Fibroblast of lung (primary cell): ENCODE measurements at regions not wholly inside any gene's neighbourhood (a gene's known extent, or its start where the extent isn't known, plus 50 kb on each side); places are given as distances from the start of the nearest gene placed in this dataset.
"Not testable (repeated sequence)": the region's sequence is repeated elsewhere in the genome, so short reads cannot be mapped to it uniquely, and the experiment has no call there.

ENCODE experiments used
- DNase-seq, 2 donors: peaks; one replicate each; pipeline versions ENCODE4 v3.0.0 to v3.0.0-alpha.2; 2010; ENCODE audit warnings: low read depth in 2 of 2
- H2AFZ ChIP-seq: 2 replicates; pipeline ENCODE4 v1.5.1; 2012; ENCODE audit warnings: low read length, control low read depth, inconsistent platforms
- H3K27ac ChIP-seq: 2 replicates; pipeline ENCODE4 v1.5.1; 2011; ENCODE audit warnings: low read length, control low read depth; ENCODE audit not compliant: insufficient read depth
- H3K27me3 ChIP-seq: 2 replicates; pipeline ENCODE4 v1.5.1; 2011; ENCODE audit warnings: mild to moderate bottlenecking, low read length; ENCODE audit not compliant: control insufficient read depth, insufficient read depth
- H3K36me3 ChIP-seq: 2 replicates; pipeline ENCODE4 v1.5.1; 2011; ENCODE audit warnings: low read length; ENCODE audit not compliant: control insufficient read depth, insufficient read depth
- H3K4me1 ChIP-seq: 2 replicates; pipeline ENCODE4 v1.5.1; 2011; ENCODE audit warnings: low read length; ENCODE audit not compliant: control insufficient read depth, insufficient read depth; ENCODE audit errors: extremely low read depth
- H3K4me2 ChIP-seq: 2 replicates; pipeline ENCODE4 v1.5.1; 2011; ENCODE audit warnings: low read length, control low read depth; ENCODE audit not compliant: insufficient read depth; ENCODE audit errors: extremely low read depth
- H3K4me3 ChIP-seq, 4 experiments: fragments of 200-600 bp in 1 of 4; sonication (generic) in 1 of 4; replicated peaks in 1 of 4; 2 replicates each; pipeline ENCODE4 v1.5.1; 2011 to 2016; ENCODE audit warnings: low read length in 4 of 4, low read depth in 3 of 4, mild to moderate bottlenecking in 3 of 4, control low read depth in 2 of 4, inconsistent platforms in 1 of 4, mixed read lengths in 1 of 4; ENCODE audit not compliant: insufficient read depth in 1 of 4; ENCODE audit errors: control extremely low read depth in 1 of 4
- H3K79me2 ChIP-seq: 2 replicates; pipeline ENCODE4 v1.5.1; 2012; ENCODE audit warnings: mild to moderate bottlenecking, low read length, inconsistent platforms; ENCODE audit not compliant: control insufficient read depth, insufficient read depth
- H3K9ac ChIP-seq: 2 replicates; pipeline ENCODE4 v1.5.1; 2011; ENCODE audit warnings: mild to moderate bottlenecking, low read length, control low read depth; ENCODE audit not compliant: insufficient read depth
- H3K9me3 ChIP-seq: 2 replicates; pipeline ENCODE4 v1.5.1; 2012; ENCODE audit warnings: low read depth, low read length; ENCODE audit not compliant: control insufficient read depth, insufficient read depth
- H4K20me1 ChIP-seq: 2 replicates; pipeline ENCODE4 v1.5.1; 2011; ENCODE audit warnings: low read length; ENCODE audit not compliant: control insufficient read depth, insufficient read depth; ENCODE audit errors: extremely low read depth
- CTCF ChIP-seq, 2 donors: IDR thresholded peaks in 1 of 2; conservative IDR thresholded peaks in 1 of 2; 1 replicate in 1 of 2; 2 replicates in 1 of 2; pipeline ENCODE4 v1.5.1; 2011 to 2012; ENCODE audit warnings: low read length in 2 of 2, control low read depth in 1 of 2, inconsistent platforms in 1 of 2, low read depth in 1 of 2, mild to moderate bottlenecking in 1 of 2
- EZH2 ChIP-seq: IDR thresholded peaks from 2 replicates; pipeline ENCODE4 v1.5.1; 2012; ENCODE audit warnings: low read length, control low read depth, mild to moderate bottlenecking; ENCODE audit errors: missing control alignments

DNA sequence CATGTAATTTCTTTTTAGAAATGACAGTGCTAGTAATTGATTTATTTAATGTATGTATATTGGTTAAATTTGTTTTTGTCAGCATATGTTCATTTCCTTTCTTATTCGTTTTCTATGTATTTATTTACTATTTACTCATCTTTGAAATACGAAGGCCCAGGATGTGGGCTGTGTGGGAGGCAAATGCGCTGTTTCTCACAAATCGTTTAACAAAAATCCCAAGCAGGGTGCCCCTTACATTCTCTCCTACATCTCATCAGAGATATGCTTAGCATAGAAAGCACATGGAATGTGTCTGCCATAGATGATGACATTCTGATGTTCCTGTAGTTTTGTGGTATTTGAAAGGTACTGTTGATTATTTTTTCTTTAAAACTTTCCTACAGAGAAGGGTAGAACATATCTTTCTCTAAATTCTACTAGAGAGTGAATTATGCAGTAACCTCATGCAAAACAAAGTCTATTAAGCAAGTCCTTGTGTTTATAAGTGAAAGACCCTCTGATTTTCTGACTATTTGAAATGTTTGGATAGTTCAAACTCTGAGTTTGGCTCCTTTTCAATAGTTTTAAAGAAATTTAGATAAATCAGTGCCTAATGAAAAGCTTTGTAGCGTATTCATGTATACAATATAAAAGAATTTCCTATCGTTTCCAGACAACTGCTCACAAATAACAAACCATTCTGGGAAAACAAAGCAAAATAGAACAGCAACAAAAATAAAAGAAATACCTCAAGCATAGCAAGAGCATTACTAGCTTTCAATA lies 111.1 kb upstream of the VGLL3 start:
- H3K4me2 ChIP-seq, result no peak overlapping the region
- DNase-seq, result no peak
- H3K4me3 ChIP-seq, result no peak overlapping the region
- no peaks in the 10 kb centered on the region for H3K9me3 ChIP-seq
- no peaks in the 10 kb centered on the region for H3K4me1 ChIP-seq
- no peak for TF ChIP-seq CTCF (conservative IDR thresholded peaks at IDR 0.05 in 1 of 2, IDR thresholded peaks at IDR 0.05 in 1 of 2; ENCODE audit: low read depth in 1 of 2, low read length in 2 of 2)
- no peak for TF ChIP-seq EZH2
- no peak overlapping the region for H3K9ac ChIP-seq
- no peaks in the 10 kb centered on the region for H3K79me2 ChIP-seq
- no peak overlapping the region for H2AFZ ChIP-seq
- no peaks in the 10 kb centered on the region for H3K27me3 ChIP-seq
- H3K36me3 ChIP-seq, result no peaks in the 10 kb centered on the region
- no peaks in the 10 kb centered on the region for H4K20me1 ChIP-seq
- no peak overlapping the region for H3K27ac ChIP-seq

DNA sequence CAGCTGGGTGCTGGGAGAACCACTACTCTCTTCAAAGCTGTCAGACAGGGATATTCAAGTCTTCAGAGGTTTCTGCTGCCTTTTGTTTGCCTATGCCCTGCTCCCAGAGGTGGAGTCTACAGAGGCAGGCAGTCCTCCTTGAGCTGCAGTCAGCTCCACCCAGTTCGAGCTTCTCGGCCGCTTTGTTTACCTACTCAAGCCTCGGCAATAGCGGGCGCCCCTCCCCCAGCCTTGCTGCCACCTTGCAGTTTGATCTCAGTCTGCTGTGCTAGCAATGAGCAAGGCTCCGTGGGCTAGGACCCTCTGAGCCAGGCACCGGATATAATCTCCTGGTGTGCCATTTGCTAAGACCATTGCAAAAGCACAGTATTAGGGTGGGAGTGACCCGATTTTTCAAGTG lies 106.8 kb upstream of the VGLL3 start:
- not testable (repeated sequence) for H4K20me1 ChIP-seq, H3K4me1 ChIP-seq, H2AFZ ChIP-seq, H3K27me3 ChIP-seq, H3K9me3 ChIP-seq, H3K4me3 ChIP-seq, H3K4me2 ChIP-seq, H3K27ac ChIP-seq, H3K36me3 ChIP-seq, H3K79me2 ChIP-seq, H3K9ac ChIP-seq, DNase-seq

DNA sequence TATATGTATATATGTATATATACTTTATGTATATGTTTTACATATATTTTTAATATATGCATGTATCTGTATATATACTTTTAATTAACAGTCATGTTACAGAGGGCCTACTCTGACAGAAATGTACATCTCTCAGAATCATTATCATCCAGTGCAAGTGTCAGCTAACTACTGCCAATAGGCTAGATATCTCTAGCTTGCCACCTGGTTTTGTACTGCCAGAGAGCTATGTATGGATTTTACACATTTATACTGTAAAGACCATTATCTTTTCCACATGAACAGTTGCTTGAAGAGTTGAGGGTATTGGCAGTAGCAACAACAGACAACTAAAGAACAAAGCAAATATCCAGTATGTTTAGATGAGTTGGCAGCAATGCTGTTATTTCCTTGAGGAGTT lies 99.7 kb upstream of the VGLL3 start:
- Histone ChIP-seq H3K79me2 (no peaks in the 10 kb centered on the region), H4K20me1 (no peaks in the 10 kb centered on the region), H3K36me3 (no peaks in the 10 kb centered on the region), H3K27ac (no peak overlapping the region), H3K9me3 (no peaks in the 10 kb centered on the region), H2AFZ (peak overlapping the region; percentile 6), H3K4me2 (peak overlapping the region; percentile 40), H3K4me1 (no peaks in the 10 kb centered on the region), H3K27me3 (no peaks in the 10 kb centered on the region), H3K4me3 (peak overlapping the region in 2 of 4 experiments; percentile 4 to 67), H3K9ac (no peak overlapping the region)
- peak in 1 of 2 donors; percentile 17 for DNase-seq
- TF ChIP-seq EZH2 (no peak), CTCF (conservative IDR thresholded peaks at IDR 0.05 in 1 of 2, IDR thresholded peaks at IDR 0.05 in 1 of 2; ENCODE audit: low read depth in 1 of 2, low read length in 2 of 2) (no peak)
